Kidney epithelial cell (primary cell): ENCODE measurements at regions not wholly inside any gene's neighbourhood (a gene's known extent, or its start where the extent isn't known, plus 50 kb on each side); places are given as distances from the start of the nearest gene placed in this dataset.

Source experiments
- DNase-seq: peaks from one replicate; pipeline ENCODE4 v3.0.0-alpha.2; 2010; ENCODE audit warnings: low read depth
- H3K27me3 ChIP-seq: 2 replicates; pipeline ENCODE4 v1.6.0; 2011; ENCODE audit warnings: low read length; ENCODE audit not compliant: control insufficient read depth, insufficient read depth
- H3K36me3 ChIP-seq: 2 replicates; pipeline ENCODE4 v1.5.1; 2011; ENCODE audit warnings: low read length; ENCODE audit not compliant: control insufficient read depth, insufficient read depth
- H3K4me3 ChIP-seq: 2 replicates; pipeline ENCODE4 v1.5.1; 2011; ENCODE audit warnings: low read depth, mild to moderate bottlenecking, control low read depth, low read length
- TF ChIP-seq, protein P1 (sequence below): IDR thresholded peaks from 2 replicates; pipeline ENCODE4 v1.5.1; 2011; ENCODE audit warnings: mild to moderate bottlenecking, moderate library complexity, low read length, control low read depth, inconsistent platforms; ENCODE audit not compliant: insufficient read depth, poor library complexity, severe bottlenecking

DNA sequence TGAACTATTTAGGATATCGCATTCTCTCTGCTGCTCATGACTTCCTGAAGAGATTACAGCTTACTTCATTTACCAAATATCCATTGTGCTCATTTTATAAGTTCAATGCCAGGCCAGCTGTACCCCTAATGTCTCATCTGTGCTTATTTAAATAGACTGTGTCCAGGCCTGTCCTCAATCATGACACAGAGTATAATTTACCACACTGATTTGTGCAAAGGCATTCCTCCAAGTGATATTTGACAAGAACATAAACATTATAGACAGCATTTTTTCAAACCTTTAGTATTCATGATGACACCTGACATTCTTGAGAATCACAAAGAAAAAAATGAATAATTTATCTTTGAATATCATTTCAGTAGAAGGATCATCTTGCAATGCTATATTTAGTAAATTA is 260.1 kb upstream of the SEMA3D start:
- H3K36me3 ChIP-seq, result no peaks in the 10 kb centered on the region
- no peak overlapping the region for H3K4me3 ChIP-seq
- TF ChIP-seq, protein P1, sequence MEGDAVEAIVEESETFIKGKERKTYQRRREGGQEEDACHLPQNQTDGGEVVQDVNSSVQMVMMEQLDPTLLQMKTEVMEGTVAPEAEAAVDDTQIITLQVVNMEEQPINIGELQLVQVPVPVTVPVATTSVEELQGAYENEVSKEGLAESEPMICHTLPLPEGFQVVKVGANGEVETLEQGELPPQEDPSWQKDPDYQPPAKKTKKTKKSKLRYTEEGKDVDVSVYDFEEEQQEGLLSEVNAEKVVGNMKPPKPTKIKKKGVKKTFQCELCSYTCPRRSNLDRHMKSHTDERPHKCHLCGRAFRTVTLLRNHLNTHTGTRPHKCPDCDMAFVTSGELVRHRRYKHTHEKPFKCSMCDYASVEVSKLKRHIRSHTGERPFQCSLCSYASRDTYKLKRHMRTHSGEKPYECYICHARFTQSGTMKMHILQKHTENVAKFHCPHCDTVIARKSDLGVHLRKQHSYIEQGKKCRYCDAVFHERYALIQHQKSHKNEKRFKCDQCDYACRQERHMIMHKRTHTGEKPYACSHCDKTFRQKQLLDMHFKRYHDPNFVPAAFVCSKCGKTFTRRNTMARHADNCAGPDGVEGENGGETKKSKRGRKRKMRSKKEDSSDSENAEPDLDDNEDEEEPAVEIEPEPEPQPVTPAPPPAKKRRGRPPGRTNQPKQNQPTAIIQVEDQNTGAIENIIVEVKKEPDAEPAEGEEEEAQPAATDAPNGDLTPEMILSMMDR, result no peak
- no peak for DNase-seq
- no peaks in the 10 kb centered on the region for H3K27me3 ChIP-seq

DNA sequence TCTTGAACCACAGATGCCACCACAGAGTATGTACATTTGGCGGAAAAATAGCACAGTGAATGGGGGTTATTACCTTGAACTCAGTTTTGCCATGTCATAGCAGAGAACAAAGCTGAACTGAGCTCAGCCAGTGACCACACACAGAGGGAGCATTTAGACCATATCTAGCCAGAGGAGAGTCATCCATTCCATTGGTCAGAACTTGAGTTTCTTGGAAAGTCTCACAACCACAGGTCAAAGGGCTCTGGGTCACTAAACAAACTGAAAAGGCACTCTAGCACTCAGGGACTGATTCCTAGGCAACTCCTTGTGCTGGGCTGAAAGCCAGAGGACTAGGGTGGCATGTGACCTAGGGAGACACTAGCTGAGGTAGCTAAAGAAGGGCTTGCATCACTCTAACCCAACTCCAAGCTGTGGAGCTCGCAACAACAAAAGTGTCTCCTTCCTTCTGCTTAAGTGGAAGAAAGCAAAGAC is 239.7 kb upstream of the SEMA3D start:
- no peak for DNase-seq
- Histone ChIP-seq H3K27me3 (no peaks in the 10 kb centered on the region), H3K36me3 (no peaks in the 10 kb centered on the region), H3K4me3 (no peak overlapping the region)
- TF ChIP-seq, protein P1, result no peak

DNA sequence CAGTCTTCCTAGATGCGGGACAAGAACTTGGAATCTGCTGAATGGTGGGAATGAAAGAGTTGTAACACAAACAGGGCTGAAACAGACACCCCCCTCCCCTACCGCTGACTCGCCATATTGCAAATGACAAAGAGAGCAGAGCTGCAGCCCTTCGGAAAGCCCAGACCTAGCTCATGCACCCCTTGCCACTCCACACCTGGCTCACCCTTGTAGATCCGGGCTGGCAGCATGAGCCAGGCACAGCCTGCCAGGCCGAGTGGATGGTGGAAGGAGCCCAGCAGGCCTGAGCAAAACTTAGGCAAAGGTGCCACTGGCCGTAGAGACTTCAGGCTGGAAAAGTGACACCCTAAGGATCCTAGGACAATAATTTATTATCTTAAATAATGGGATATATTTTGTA is 237.4 kb upstream of the SEMA3D start:
- H3K4me3 ChIP-seq, result no peak overlapping the region
- no peak for DNase-seq
- TF ChIP-seq, protein P1, result no peak
- H3K36me3 ChIP-seq, result no peaks in the 10 kb centered on the region
- no peaks in the 10 kb centered on the region for H3K27me3 ChIP-seq

DNA sequence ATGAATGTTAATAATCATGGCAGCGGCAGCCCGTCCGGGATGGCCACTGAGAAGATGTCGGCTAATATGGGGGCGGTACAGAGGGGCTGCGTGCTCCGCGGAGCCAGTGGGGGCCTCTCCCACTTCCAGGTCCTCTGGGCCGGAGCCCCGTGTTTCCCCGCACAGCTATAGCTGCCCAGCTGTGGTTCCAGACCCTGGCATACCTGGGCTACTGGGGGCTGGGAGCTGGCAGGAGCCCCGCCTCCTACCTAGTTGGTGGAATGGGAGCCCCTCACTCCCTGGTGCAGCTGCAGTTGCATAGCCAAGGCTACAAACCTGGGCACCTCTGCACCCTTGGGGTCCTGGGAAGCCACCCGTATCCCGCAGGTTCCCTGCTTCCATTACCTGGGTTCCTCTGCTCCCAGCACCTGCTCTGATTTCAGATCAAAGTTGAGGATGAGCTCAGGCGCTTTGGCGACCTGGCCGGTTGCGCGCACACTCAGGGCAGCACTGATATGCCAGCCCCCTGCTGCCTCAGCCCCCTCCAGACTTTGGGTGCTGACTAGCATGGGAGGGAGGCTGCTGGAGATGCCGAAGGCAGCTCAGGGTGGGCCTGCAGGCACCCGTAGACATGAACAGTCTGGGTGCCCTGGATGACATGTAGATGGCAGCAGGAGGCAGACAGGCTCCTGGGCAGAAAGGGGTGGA is 236.5 kb upstream of the SEMA3D start:
- Histone ChIP-seq H3K27me3 (no peaks in the 10 kb centered on the region), H3K36me3 (no peaks in the 10 kb centered on the region), H3K4me3 (no peak overlapping the region)
- DNase-seq, result no peak
- TF ChIP-seq, protein P1, result no peak

DNA sequence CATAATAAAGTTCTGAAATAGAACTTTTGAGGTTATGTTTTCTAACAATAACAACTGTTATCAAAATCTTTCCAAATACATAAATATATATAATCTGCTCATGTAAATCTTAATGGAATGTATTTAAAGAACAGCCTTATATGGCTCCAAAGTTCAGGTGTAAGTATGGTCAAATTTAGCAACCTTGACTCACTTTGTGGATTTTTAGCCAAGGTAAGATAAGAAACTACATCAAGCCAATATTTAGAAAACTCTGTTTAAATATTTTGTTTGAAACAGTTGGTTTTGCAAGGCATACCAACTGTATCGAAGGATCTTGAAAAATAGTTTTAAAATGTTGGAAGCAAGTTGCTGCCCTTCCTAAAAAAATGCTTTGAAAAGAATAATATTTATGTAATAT is 228.9 kb upstream of the SEMA3D start:
- Histone ChIP-seq H3K36me3 (no peaks in the 10 kb centered on the region), H3K4me3 (no peak overlapping the region), H3K27me3 (no peaks in the 10 kb centered on the region)
- DNase-seq, result no peak
- TF ChIP-seq, protein P1, result no peak

DNA sequence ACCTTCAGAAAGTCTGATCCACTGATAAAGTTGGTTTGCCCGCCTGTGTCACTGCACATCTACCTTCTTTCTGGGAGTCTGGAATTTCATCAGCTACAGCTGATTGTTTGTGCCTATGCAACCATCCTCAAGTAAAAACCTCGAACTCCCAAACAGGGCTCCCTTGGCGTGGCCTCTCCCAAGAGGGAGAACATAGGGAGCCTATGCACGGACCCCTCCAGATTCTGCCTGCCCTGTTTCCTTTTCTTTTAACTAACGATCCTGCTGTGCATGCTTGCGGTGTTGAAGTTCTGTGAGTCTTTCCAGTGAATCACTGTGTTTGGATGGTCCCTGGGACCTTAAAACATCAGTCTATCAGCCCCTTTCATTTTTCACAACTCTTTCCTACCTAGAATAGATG is 226.9 kb upstream of the SEMA3D start:
- TF ChIP-seq, protein P1, result no peak
- Histone ChIP-seq H3K36me3 (no peaks in the 10 kb centered on the region), H3K27me3 (no peaks in the 10 kb centered on the region), H3K4me3 (no peak overlapping the region)
- no peak for DNase-seq
